ENCODE measurements at regions not wholly inside any gene's neighbourhood (a gene's known extent, or its start where the extent isn't known, plus 50 kb on each side); places are given as distances from the start of the nearest gene placed in this dataset.

DNA sequence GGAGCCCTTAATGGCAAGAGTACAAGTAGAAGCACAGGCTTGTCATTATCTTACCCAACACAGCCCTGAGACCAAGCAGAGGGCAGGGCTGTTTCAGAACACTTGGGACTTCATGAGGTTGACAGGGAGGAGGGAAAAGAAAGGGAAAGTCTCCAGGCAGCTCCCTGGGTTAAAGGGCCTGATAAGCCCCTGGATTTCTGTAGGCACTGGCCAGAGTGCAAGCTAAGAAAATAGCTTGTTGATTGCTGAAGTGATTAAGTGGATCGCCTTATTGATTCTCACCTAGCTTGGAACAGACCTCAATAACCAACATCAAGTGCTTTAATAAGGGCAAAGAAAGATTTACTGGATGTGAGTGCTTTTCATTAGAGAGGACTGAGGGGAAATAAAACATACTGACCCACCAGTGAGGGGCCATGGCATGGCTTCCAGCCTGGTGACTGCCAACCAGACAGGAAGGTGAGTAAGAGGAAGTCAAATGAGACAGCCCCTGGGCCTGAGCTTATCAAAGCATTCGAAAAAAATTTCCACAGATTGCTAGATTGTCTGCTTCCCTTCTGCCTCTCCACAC lies 121.4 kb upstream of the NFIA start:
- TF ChIP-seq EZH2 (IDR thresholded peaks at IDR 0.05; ENCODE audit: low read length), result no peak
- TF ChIP-seq, protein P1, sequence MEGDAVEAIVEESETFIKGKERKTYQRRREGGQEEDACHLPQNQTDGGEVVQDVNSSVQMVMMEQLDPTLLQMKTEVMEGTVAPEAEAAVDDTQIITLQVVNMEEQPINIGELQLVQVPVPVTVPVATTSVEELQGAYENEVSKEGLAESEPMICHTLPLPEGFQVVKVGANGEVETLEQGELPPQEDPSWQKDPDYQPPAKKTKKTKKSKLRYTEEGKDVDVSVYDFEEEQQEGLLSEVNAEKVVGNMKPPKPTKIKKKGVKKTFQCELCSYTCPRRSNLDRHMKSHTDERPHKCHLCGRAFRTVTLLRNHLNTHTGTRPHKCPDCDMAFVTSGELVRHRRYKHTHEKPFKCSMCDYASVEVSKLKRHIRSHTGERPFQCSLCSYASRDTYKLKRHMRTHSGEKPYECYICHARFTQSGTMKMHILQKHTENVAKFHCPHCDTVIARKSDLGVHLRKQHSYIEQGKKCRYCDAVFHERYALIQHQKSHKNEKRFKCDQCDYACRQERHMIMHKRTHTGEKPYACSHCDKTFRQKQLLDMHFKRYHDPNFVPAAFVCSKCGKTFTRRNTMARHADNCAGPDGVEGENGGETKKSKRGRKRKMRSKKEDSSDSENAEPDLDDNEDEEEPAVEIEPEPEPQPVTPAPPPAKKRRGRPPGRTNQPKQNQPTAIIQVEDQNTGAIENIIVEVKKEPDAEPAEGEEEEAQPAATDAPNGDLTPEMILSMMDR (optimal IDR thresholded peaks at IDR 0.05 in 1 of 3, IDR thresholded peaks at IDR 0.05 in 1 of 3, conservative IDR thresholded peaks at IDR 0.05 in 1 of 3; ENCODE audit: extremely low read depth in 1 of 3, insufficient read depth in 2 of 3, low read length in 3 of 3), result no peak

DNA sequence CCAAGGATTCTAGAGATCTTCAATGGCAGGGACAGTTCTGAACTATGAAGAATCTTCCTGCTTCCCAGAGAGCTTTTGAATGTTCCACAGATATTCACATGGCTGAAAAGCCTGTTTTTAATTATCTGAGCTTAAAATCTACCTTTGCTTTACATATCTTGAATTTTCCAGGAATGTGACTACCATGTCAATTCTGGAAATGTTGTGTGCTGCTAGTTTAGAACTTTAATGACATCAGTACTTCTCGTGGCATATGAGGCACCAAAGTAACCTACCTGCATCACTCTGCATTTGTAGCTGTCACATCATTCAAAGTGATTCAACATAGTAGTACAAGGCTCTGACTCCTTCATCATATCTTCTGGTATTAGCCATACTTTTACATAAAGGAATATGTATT lies 122.7 kb upstream of the NFIA start:
- H3K27ac ChIP-seq (ENCODE audit: control insufficient read depth, insufficient read depth, low read length), result no peak overlapping the region
- H2AFZ ChIP-seq (ENCODE audit: control insufficient read depth, low read length), result no peak overlapping the region
- H3K27me3 ChIP-seq (ENCODE audit: control insufficient read depth, extremely low read depth, insufficient read depth, low read length), result no peaks in the 10 kb centered on the region
- no peaks in the 10 kb centered on the region for H4K20me1 ChIP-seq (ENCODE audit: control insufficient read depth, extremely low read depth, insufficient read depth, low read length)
- no peak overlapping the region for H3K4me2 ChIP-seq (ENCODE audit: control insufficient read depth, extremely low read depth, insufficient read depth, low read depth, low read length)
- DNase-seq (ENCODE audit: low read depth, low spot score), result no peak
- TF ChIP-seq, protein P1 (optimal IDR thresholded peaks at IDR 0.05 in 1 of 3, IDR thresholded peaks at IDR 0.05 in 1 of 3, conservative IDR thresholded peaks at IDR 0.05 in 1 of 3; ENCODE audit: extremely low read depth in 1 of 3, insufficient read depth in 2 of 3, low read length in 3 of 3), result no peak
- no peak for TF ChIP-seq EZH2 (IDR thresholded peaks at IDR 0.05; ENCODE audit: low read length)
- H3K4me1 ChIP-seq (ENCODE audit: control insufficient read depth, extremely low read depth, insufficient read depth, low read length), result peaks cover 8% of the 10 kb centered on the region
- H3K4me3 ChIP-seq (ENCODE audit: control insufficient read depth in 2 of 3, extremely low read depth in 1 of 3, insufficient read depth in 2 of 3, low read depth in 1 of 3, low read length in 3 of 3), result no peak overlapping the region
- dilution Hi-C loops (cut with MboI; ENCODE audit: extremely low pct_ligation_motif_present, low sequenced_read_pairs), result no loop called here
- no peaks in the 10 kb centered on the region for H3K36me3 ChIP-seq (ENCODE audit: control insufficient read depth in 2 of 2, extremely low read depth in 1 of 2, insufficient read depth in 2 of 2, low read length in 2 of 2)
- H3K79me2 ChIP-seq (ENCODE audit: control insufficient read depth, insufficient read depth, low read length), result no peaks in the 10 kb centered on the region
- no peak overlapping the region for H3K9ac ChIP-seq (ENCODE audit: control insufficient read depth, extremely low read depth, insufficient read depth, low read length)
- H3K9me1 ChIP-seq (ENCODE audit: control insufficient read depth, extremely low read depth, insufficient read depth, low read length), result no peaks in the 10 kb centered on the region
- no peak for FAIRE-seq
- H3K9me3 ChIP-seq (ENCODE audit: control insufficient read depth, low read depth, low read length), result no peaks in the 10 kb centered on the region

More for the DNA sequence above, 121.4 kb upstream of the NFIA start:
- no peak overlapping the region for H3K27ac ChIP-seq (ENCODE audit: control insufficient read depth, insufficient read depth, low read length)
- no peaks in the 10 kb centered on the region for H3K27me3 ChIP-seq (ENCODE audit: control insufficient read depth, extremely low read depth, insufficient read depth, low read length)
- H4K20me1 ChIP-seq (ENCODE audit: control insufficient read depth, extremely low read depth, insufficient read depth, low read length), result no peaks in the 10 kb centered on the region
- peak overlapping the region; percentile 14 for H3K4me2 ChIP-seq (ENCODE audit: control insufficient read depth, extremely low read depth, insufficient read depth, low read depth, low read length)
- DNase-seq (ENCODE audit: low read depth, low spot score) (no peak), FAIRE-seq (peak; percentile 57)
- no peak overlapping the region for H3K9ac ChIP-seq (ENCODE audit: control insufficient read depth, extremely low read depth, insufficient read depth, low read length)
- dilution Hi-C loops (cut with MboI; ENCODE audit: extremely low pct_ligation_motif_present, low sequenced_read_pairs), result no loop called here
- H3K9me1 ChIP-seq (ENCODE audit: control insufficient read depth, extremely low read depth, insufficient read depth, low read length), result no peaks in the 10 kb centered on the region
- peaks cover 5% of the 10 kb centered on the region for H3K9me3 ChIP-seq (ENCODE audit: control insufficient read depth, low read depth, low read length)
- no peaks in the 10 kb centered on the region for H3K36me3 ChIP-seq (ENCODE audit: control insufficient read depth in 2 of 2, extremely low read depth in 1 of 2, insufficient read depth in 2 of 2, low read length in 2 of 2)
- H3K4me1 ChIP-seq (ENCODE audit: control insufficient read depth, extremely low read depth, insufficient read depth, low read length), result peaks cover 8% of the 10 kb centered on the region
- H3K79me2 ChIP-seq (ENCODE audit: control insufficient read depth, insufficient read depth, low read length), result no peaks in the 10 kb centered on the region
- H3K4me3 ChIP-seq (ENCODE audit: control insufficient read depth in 2 of 3, extremely low read depth in 1 of 3, insufficient read depth in 2 of 3, low read depth in 1 of 3, low read length in 3 of 3), result no peak overlapping the region
- peak overlapping the region; percentile 83 for H2AFZ ChIP-seq (ENCODE audit: control insufficient read depth, low read length)

All from keratinocyte (primary cell).